ENCODE measurements at regions not wholly inside any gene's neighbourhood (a gene's known extent, or its start where the extent isn't known, plus 50 kb on each side); places are given as distances from the start of the nearest gene placed in this dataset.

DNA sequence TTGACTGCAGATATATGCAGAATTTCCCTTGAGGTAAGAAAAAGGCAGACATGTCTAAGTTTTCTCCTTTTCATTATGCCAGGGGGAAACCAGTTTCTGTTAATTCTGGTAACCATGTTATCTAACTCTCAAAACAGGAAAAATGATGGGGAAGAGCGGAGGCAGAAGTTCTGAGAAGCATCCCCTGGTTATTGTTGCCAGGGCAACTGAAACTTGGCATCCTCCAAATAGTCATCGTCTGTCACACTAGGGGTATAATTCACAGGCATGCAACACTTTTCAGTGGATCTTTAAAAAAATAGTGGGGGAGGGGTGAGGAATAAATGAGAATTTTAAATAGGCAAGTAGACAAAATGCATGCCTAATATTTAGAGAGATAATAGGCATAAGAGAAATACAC lies 715.3 kb upstream of the CXADR start:
- H3K14ac ChIP-seq (ENCODE audit: low read length), result no peak overlapping the region
- H3K27me3 ChIP-seq (ENCODE audit: control insufficient read depth in 3 of 3, insufficient read depth in 3 of 3, low read depth in 1 of 3, low read length in 3 of 3), result no peaks in the 10 kb centered on the region
- WGBS, 2 donors (ENCODE audit: extremely low coverage in 2 of 2, insufficient read length in 2 of 2, insufficient replicate concordance in 1 of 2), result no CpG with 5 or more reads among the region's 2 CpGs
- DNase-seq (ENCODE audit: low spot score), result no peak
- no peak overlapping the region for H3K4me2 ChIP-seq (ENCODE audit: insufficient read depth, low read length, poor library complexity, severe bottlenecking)
- H2BK5ac ChIP-seq (ENCODE audit: low read length), result no peak overlapping the region
- H3K9ac ChIP-seq (ENCODE audit: low read depth, low read length, poor library complexity), result no peak overlapping the region
- H2AK5ac ChIP-seq (ENCODE audit: low read depth, low read length), result no peak overlapping the region
- no peak overlapping the region for H2BK12ac ChIP-seq (ENCODE audit: low read length)
- no peak overlapping the region for H3K18ac ChIP-seq (ENCODE audit: low read length)
- H3K23ac ChIP-seq (ENCODE audit: low read depth, low read length, poor library complexity), result no peak overlapping the region
- H3K4me1 ChIP-seq (ENCODE audit: control insufficient read depth in 2 of 2, insufficient read depth in 1 of 2, low read depth in 1 of 2, low read length in 2 of 2), result peaks cover 0 to 15% of the 10 kb centered on the region in 2 donors
- no peak overlapping the region for H2BK15ac ChIP-seq (ENCODE audit: low read length)
- no peak overlapping the region for H2BK120ac ChIP-seq (ENCODE audit: low read depth, low read length)
- H3K9me3 ChIP-seq (replicated peaks in 1 of 2; ENCODE audit: control insufficient read depth in 2 of 2, insufficient read depth in 1 of 2, low read depth in 1 of 2, low read length in 2 of 2), result no peaks in the 10 kb centered on the region
- H3K4me3 ChIP-seq (ENCODE audit: low read length in 2 of 2), result no peak overlapping the region
- no peaks in the 10 kb centered on the region for H3K79me1 ChIP-seq (ENCODE audit: low read depth, low read length)
- no peak overlapping the region for H4K8ac ChIP-seq (ENCODE audit: low read depth, low read length)
- H3K4ac ChIP-seq (ENCODE audit: low read length), result no peak overlapping the region
- H2AFZ ChIP-seq (ENCODE audit: low read length), result no peak overlapping the region
- no peak overlapping the region for H4K91ac ChIP-seq (ENCODE audit: low read depth, low read length, poor library complexity)
- no peak overlapping the region for H3K27ac ChIP-seq (replicated peaks; ENCODE audit: low read length)
- no peaks in the 10 kb centered on the region for H3K36me3 ChIP-seq (replicated peaks in 1 of 2; ENCODE audit: control insufficient read depth in 2 of 2, insufficient read depth in 2 of 2, low read length in 2 of 2)

DNA sequence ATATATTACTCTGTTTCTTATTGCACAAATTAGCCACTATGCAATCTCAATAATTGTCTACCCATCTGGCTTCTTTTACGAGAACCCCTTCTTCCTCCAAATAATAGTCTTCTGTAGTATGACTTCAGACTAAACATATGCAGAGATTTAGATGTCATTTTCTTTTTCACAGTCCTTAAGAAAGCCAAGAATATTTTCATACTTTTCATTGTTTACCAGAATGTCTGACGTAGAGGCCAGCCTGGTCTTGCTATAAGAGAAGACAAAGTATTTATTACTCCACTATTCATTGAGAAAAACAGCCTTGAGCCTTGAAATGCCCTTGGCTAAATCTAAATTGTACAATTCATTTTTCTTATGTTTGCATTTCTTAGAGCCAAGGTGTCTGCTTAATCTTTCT lies 714.9 kb upstream of the CXADR start:
- Histone ChIP-seq H3K4me2 (ENCODE audit: insufficient read depth, low read length, poor library complexity, severe bottlenecking) (no peak overlapping the region), H3K9ac (ENCODE audit: low read depth, low read length, poor library complexity) (no peak overlapping the region), H3K79me1 (ENCODE audit: low read depth, low read length) (no peaks in the 10 kb centered on the region), H2BK15ac (ENCODE audit: low read length) (no peak overlapping the region), H2AFZ (ENCODE audit: low read length) (no peak overlapping the region), H2AK5ac (ENCODE audit: low read depth, low read length) (no peak overlapping the region), H2BK5ac (ENCODE audit: low read length) (no peak overlapping the region), H4K91ac (ENCODE audit: low read depth, low read length, poor library complexity) (no peak overlapping the region), H2BK120ac (ENCODE audit: low read depth, low read length) (no peak overlapping the region), H2BK12ac (ENCODE audit: low read length) (no peak overlapping the region), H3K9me3 (replicated peaks in 1 of 2; ENCODE audit: control insufficient read depth in 2 of 2, insufficient read depth in 1 of 2, low read depth in 1 of 2, low read length in 2 of 2) (no peaks in the 10 kb centered on the region), H4K8ac (ENCODE audit: low read depth, low read length) (no peak overlapping the region), H3K14ac (ENCODE audit: low read length) (no peak overlapping the region), H3K36me3 (replicated peaks in 1 of 2; ENCODE audit: control insufficient read depth in 2 of 2, insufficient read depth in 2 of 2, low read length in 2 of 2) (no peaks in the 10 kb centered on the region), H3K4me3 (ENCODE audit: low read length in 2 of 2) (no peak overlapping the region), H3K27me3 (ENCODE audit: control insufficient read depth in 3 of 3, insufficient read depth in 3 of 3, low read depth in 1 of 3, low read length in 3 of 3) (no peaks in the 10 kb centered on the region), H3K23ac (ENCODE audit: low read depth, low read length, poor library complexity) (no peak overlapping the region), H3K4me1 (ENCODE audit: control insufficient read depth in 2 of 2, insufficient read depth in 1 of 2, low read depth in 1 of 2, low read length in 2 of 2) (peaks cover 0 to 15% of the 10 kb centered on the region in 2 donors), H3K4ac (ENCODE audit: low read length) (no peak overlapping the region), H3K18ac (ENCODE audit: low read length) (no peak overlapping the region), H3K27ac (replicated peaks; ENCODE audit: low read length) (no peak overlapping the region)
- no peak for DNase-seq (ENCODE audit: low spot score)
- no CpG with 5 or more reads among the region's 2 CpGs for WGBS, 2 donors (ENCODE audit: extremely low coverage in 2 of 2, insufficient read length in 2 of 2, insufficient replicate concordance in 1 of 2)

DNA sequence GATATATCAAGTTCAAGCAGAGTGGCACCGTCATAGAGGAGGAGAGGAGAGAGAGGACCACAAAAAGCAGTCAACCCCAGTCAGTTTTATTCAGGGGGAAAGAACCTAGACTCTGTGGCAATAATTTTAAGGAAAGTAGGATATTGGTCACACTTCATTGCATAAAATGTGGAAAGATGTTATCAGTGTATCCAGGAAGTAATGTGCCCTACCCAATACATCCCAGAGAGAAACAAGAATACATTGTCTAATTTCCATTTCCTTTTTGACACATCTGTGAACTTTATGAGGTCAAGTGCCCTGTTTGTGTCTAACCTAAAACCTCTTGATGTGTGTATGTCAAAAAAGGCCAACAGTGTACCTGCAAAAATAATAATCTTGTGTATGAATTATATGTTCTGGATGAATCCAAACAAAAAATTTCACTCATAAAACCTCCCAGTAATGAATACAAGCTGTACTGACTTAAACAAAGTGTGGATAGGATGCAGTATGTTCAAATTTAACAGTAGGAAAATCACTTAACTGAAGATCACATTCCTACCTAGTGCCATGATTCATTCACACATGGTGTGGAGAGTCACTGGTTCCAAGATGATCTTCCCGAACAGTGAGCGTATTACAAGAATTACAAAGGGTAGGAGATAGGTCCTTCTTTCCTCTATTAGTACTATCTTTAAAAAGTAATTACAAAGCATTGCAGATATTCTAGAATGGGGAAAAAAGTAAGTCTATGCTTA lies 712.1 kb upstream of the CXADR start:
- no peak overlapping the region for H2AK5ac ChIP-seq (ENCODE audit: low read depth, low read length)
- peaks cover 0 to 11% of the 10 kb centered on the region in 2 donors for H3K4me1 ChIP-seq (ENCODE audit: control insufficient read depth in 2 of 2, insufficient read depth in 1 of 2, low read depth in 1 of 2, low read length in 2 of 2)
- H3K27ac ChIP-seq (replicated peaks; ENCODE audit: low read length), result no peak overlapping the region
- H3K23ac ChIP-seq (ENCODE audit: low read depth, low read length, poor library complexity), result no peak overlapping the region
- H3K36me3 ChIP-seq (replicated peaks in 1 of 2; ENCODE audit: control insufficient read depth in 2 of 2, insufficient read depth in 2 of 2, low read length in 2 of 2), result no peaks in the 10 kb centered on the region
- H2BK120ac ChIP-seq (ENCODE audit: low read depth, low read length), result no peak overlapping the region
- H3K4me2 ChIP-seq (ENCODE audit: insufficient read depth, low read length, poor library complexity, severe bottlenecking), result no peak overlapping the region
- H4K8ac ChIP-seq (ENCODE audit: low read depth, low read length), result no peak overlapping the region
- H2BK5ac ChIP-seq (ENCODE audit: low read length), result no peak overlapping the region
- no CpG with 5 or more reads among the region's 3 CpGs for WGBS, 2 donors (ENCODE audit: extremely low coverage in 2 of 2, insufficient read length in 2 of 2, insufficient replicate concordance in 1 of 2)
- H3K14ac ChIP-seq (ENCODE audit: low read length), result no peak overlapping the region
- H3K9ac ChIP-seq (ENCODE audit: low read depth, low read length, poor library complexity), result no peak overlapping the region
- no peaks in the 10 kb centered on the region for H3K9me3 ChIP-seq (replicated peaks in 1 of 2; ENCODE audit: control insufficient read depth in 2 of 2, insufficient read depth in 1 of 2, low read depth in 1 of 2, low read length in 2 of 2)
- no peak overlapping the region for H2BK12ac ChIP-seq (ENCODE audit: low read length)
- no peaks in the 10 kb centered on the region for H3K27me3 ChIP-seq (ENCODE audit: control insufficient read depth in 3 of 3, insufficient read depth in 3 of 3, low read depth in 1 of 3, low read length in 3 of 3)
- H3K18ac ChIP-seq (ENCODE audit: low read length), result no peak overlapping the region
- no peak overlapping the region for H2AFZ ChIP-seq (ENCODE audit: low read length)
- no peak overlapping the region for H2BK15ac ChIP-seq (ENCODE audit: low read length)
- no peak overlapping the region for H3K4ac ChIP-seq (ENCODE audit: low read length)
- no peaks in the 10 kb centered on the region for H3K79me1 ChIP-seq (ENCODE audit: low read depth, low read length)
- H4K91ac ChIP-seq (ENCODE audit: low read depth, low read length, poor library complexity), result no peak overlapping the region
- no peak overlapping the region for H3K4me3 ChIP-seq (ENCODE audit: low read length in 2 of 2)
- no peak for DNase-seq (ENCODE audit: low spot score)

DNA sequence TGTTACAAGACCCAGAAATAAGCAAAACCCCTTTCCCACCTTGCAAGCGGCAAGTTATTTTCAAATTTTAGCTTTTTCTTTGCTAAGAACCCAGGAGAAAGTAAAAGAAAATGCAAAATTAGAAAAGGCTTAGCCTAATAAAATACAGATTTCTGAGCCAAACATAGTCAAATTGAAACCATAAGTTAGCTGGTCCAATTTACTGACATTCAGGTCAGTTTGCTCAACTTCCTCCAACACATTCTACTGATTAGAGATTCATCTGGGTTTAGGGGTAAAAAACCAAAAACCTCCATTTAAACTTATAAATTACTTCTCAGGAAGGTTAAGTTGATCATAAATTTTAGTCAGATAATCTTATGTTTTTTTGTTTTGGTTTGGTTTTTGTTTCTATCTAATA lies 701.8 kb upstream of the CXADR start:
- no peak overlapping the region for H2AK5ac ChIP-seq (ENCODE audit: low read depth, low read length)
- no peaks in the 10 kb centered on the region for H3K9me3 ChIP-seq (replicated peaks in 1 of 2; ENCODE audit: control insufficient read depth in 2 of 2, insufficient read depth in 1 of 2, low read depth in 1 of 2, low read length in 2 of 2)

More for the DNA sequence above, 701.8 kb upstream of the CXADR start:
- Histone ChIP-seq H3K14ac (ENCODE audit: low read length) (no peak overlapping the region), H3K23ac (ENCODE audit: low read depth, low read length, poor library complexity) (no peak overlapping the region), H3K27ac (replicated peaks; ENCODE audit: low read length) (no peak overlapping the region), H3K36me3 (replicated peaks in 1 of 2; ENCODE audit: control insufficient read depth in 2 of 2, insufficient read depth in 2 of 2, low read length in 2 of 2) (no peaks in the 10 kb centered on the region), H3K79me1 (ENCODE audit: low read depth, low read length) (no peaks in the 10 kb centered on the region), H2BK5ac (ENCODE audit: low read length) (no peak overlapping the region), H2BK120ac (ENCODE audit: low read depth, low read length) (no peak overlapping the region), H4K8ac (ENCODE audit: low read depth, low read length) (no peak overlapping the region), H3K4me3 (ENCODE audit: low read length in 2 of 2) (no peak overlapping the region), H3K27me3 (ENCODE audit: control insufficient read depth in 3 of 3, insufficient read depth in 3 of 3, low read depth in 1 of 3, low read length in 3 of 3) (no peaks in the 10 kb centered on the region), H2BK15ac (ENCODE audit: low read length) (no peak overlapping the region), H3K4me2 (ENCODE audit: insufficient read depth, low read length, poor library complexity, severe bottlenecking) (no peak overlapping the region), H3K18ac (ENCODE audit: low read length) (no peak overlapping the region), H3K4ac (ENCODE audit: low read length) (no peak overlapping the region), H4K91ac (ENCODE audit: low read depth, low read length, poor library complexity) (no peak overlapping the region), H2BK12ac (ENCODE audit: low read length) (no peak overlapping the region), H2AFZ (ENCODE audit: low read length) (no peak overlapping the region), H3K4me1 (ENCODE audit: control insufficient read depth in 2 of 2, insufficient read depth in 1 of 2, low read depth in 1 of 2, low read length in 2 of 2) (no peaks in the 10 kb centered on the region), H3K9ac (ENCODE audit: low read depth, low read length, poor library complexity) (no peak overlapping the region)
- no peak for DNase-seq (ENCODE audit: low spot score)
- WGBS, 2 donors (ENCODE audit: extremely low coverage in 2 of 2, insufficient read length in 2 of 2, insufficient replicate concordance in 1 of 2), result no CpG with 5 or more reads among the region's 1 CpG

Data from neuronal stem cell (in vitro differentiated cells).